HG03342 (cell line): ENCODE measurements at regions not wholly inside any gene's neighbourhood (a gene's known extent, or its start where the extent isn't known, plus 50 kb on each side); places are given as distances from the start of the nearest gene placed in this dataset.

Source experiments
- ATAC-seq: cut with Tn5 transposase; IDR thresholded peaks from one replicate; pipeline ENCODE4 v1.9.1; 2021; ENCODE audit warnings: mild to moderate bottlenecking, moderate library complexity; ENCODE audit not compliant: unreplicated experiment

DNA sequence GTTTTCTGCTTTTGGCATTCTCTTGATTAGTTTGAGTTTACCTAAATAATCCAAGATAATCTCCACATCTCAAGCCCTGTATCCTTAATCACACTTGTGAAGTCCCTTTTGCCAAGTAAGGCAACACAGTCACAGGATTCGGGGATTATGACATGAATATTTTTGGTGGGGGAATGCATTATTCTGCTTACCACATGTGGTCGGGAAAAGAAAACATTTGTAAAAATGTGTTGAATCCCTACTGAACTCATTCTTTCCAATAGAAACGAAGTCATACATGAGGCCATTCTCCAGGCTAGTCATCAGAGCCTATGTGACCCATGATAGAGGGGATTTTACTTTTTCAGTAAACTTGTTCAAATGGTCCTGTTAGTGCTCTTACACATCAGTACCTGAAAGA lies 58.5 kb upstream of the PRICKLE1 start:
- no peak for ATAC-seq

DNA sequence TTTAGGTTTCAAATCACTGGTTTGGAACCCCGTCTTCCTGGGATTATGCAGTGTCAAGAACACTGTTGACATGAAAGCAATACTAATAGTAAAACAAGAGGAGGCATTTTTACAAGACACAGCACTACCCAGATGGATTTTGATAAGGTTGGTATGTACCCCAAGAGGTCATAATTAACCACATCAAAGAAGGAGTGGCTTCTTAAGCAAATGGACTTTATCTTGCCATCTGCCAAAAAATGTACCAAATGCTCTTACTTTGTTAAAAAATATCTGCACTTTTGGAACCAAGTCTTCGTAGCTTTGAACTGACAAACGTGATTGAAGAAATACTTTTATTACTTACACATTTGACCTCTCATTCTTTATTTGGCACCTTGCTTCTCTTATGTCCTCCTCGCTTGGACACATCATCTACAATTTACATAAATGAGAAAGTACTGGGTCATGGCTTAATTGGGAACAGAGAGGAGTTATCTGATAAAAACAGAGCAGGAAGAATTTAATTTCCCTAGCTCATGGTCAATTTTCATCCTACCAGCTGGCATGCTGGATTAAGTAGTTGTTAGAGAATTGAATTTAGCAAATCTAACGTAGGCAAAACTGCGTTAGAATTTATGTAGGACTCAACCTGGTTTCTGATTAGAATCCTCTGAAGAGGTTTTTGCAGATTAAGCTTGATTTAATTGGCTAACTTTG lies 54.5 kb upstream of the PRICKLE1 start:
- no peak for ATAC-seq

- ATAC-seq: no peak
Observed at GRCh38 chr12:42641221-42641885, 51.8 kb upstream of the PRICKLE1 start.

- no peak for ATAC-seq
Observed at GRCh38 chr12:42640391-42640790, 50.8 kb upstream of the PRICKLE1 start.

GRCh38 chr12:42639556-42639955 lies 50.0 kb upstream of the PRICKLE1 start:
- ATAC-seq: no peak
